GM21723 (cell line): ENCODE measurements at regions not wholly inside any gene's neighbourhood (a gene's known extent, or its start where the extent isn't known, plus 50 kb on each side); places are given as distances from the start of the nearest gene placed in this dataset.

Experiments used
- ATAC-seq: cut with Tn5 transposase; IDR thresholded peaks from one replicate; pipeline ENCODE4 v1.9.1; 2021; ENCODE audit warnings: mild to moderate bottlenecking, moderate library complexity; ENCODE audit not compliant: unreplicated experiment

DNA sequence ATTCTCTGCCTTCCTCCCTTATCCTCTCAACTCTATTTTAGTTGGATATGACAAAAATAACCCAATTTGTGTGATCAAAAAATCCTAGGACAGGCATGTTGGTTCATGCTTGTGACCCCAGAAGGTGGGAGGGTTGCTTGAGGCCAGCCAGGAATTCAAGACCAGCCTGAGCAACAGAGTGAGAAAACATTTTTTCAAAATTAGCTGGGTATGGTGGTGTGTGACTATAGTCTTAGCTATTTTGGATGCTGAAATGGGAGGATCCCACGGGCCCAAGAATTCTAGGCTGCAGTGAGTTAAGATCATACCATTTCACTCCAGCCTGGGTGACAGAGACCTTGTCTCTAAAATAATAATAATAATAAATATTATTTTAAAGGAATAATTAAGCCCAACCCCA lies 1383.1 kb upstream of the ADGRL2 start:
- no peak for ATAC-seq

DNA sequence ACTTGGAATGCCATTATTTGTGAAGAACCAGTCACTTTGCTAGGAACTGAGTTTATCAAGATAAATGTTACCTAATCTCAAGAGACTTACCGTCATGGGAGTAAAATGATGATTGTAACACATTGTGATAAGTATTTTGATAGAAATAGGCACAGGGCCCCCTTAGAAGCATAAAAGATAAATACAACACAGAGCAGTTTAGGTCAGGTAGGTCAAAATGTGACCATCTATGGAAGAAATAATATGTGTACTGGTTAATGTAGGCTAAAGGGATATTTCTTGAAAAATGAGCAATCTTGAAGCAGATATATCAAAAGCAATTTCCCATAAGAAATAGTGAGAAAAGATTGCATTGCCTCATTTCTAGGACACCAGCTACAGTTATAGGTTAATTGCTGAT lies 1386.8 kb upstream of the ADGRL2 start:
- ATAC-seq = no peak

DNA sequence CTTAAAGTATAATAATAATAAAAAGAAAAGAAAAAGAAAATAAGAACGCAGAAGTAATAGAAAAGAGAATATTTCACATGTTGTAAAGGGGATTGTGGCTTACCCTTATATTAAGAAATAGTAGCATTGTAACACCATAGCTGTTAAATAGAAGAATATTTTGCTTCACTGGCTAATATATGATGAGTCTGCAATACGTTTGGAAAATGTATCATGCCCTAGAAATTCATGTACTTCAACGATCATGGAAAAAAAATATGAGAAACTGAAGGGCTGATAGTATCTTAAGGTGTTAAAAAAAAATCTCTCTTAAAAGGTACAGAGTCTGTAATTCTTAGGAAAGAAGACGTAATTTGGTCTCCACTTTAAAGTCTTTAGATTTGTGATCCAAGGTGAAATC lies 1390.5 kb upstream of the ADGRL2 start:
- no peak for ATAC-seq

DNA sequence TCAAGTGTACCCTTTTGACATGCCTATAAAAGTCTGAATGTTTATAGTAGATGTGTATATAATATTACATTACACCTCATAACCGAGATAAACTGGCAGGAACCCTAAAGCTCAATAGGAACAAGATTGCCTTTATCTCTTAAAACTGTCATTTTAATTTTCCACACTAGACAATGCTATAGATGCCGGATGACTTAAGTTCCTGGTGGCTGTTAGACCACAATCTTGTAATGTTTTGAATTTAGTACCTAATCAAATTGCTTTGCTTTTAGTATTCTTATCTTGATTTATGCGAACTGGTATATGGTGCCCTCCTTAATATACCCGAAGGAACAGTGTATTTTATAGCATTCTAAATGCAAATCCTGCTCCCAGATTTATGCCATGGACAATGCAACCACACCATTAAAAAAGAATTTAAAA lies 1397.0 kb upstream of the ADGRL4 start:
- ATAC-seq = no peak

DNA sequence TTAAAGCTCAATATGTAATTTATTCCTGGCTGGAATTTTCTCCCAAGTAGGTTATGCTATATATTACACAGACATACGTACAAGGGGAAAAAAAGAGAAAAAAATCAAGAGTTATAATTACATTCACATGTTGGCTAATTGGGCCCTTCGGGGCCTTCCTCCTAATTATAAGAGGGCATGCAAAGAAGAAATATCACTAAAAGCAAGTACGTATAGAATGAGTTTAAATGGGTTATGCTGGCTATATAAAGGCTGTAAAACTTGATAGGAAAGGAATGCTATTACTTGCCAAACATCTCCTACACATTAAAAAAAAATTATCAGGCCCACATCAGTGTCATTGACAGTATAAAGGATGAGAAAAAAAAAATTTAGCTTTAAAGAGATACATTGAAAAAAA lies 1396.1 kb upstream of the ADGRL4 start:
- no peak for ATAC-seq

DNA sequence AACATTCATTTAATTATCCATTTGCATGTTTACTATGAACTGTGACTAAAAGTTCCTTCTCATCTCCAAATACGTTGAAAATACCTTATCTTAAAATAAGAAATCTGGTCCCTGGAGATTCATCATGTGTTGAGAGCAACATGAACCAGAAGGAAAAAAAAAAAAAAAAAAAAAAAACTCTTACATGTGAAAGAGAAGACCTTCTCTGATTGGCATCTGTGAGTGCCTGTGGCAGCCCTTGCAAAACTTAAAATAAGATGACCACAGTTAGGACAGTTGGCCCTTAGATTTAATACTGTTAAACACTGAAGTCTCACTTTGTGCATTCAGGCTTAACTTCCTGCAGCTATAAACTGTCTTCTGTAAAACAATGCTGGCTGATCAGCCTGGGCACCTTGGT lies 1395.2 kb upstream of the ADGRL4 start:
- ATAC-seq = no peak

DNA sequence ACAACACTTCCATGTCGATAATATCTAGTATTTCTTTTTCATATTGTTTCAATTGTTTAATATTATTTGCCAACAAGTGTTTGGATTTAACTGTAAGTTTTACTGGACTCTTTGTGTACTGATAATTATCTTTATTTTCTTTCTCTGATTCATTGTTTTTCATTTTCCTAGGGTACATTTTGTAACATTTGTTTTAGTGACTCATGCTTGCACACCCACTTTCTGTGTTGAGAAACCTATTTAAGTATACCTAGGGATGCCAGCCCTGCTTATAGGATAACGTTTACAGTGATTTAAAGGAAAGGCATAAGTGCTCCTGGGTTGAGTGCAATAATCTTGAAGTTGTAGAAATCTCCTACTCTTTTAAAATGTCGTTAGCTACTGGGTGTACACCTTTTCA lies 1386.0 kb upstream of the ADGRL4 start:
- ATAC-seq = no peak

DNA sequence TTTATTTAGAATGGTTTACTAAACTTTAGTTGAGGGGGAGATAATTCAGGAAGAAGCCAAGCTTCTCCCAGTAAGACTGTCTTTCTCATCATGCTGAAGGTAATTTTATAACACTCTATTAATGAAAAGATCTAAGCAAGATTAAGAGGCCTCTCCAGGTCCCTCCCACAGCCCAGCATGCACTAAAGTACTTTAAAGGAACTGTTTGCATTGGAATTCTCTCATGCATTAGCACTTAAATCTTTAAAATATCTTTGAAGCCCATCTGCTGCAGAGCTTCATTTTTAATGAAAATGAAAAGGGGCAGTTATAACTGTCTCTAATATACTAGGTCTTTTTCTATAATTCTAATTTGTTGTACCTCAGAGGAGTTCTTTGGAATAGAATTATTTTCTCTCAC lies 1379.1 kb upstream of the ADGRL4 start:
- ATAC-seq = no peak

DNA sequence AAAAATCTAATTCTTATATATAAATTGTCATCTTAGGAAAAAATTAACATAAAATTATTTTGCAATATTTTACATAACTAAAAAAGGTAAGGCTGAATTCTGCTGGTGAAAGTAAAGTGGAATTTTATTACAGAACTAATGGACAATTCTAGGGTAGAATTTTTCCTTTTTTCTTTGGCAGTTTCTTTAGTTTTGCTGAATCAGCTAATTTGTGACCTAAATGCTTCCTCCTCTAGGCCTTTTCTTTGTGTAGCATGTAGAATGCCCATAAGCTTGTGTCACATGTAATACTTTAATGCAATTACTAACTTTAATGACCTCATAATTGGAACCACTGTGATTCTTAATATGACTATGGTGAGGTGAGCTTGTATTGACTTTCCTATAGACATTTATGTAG lies 1378.4 kb upstream of the ADGRL4 start:
- ATAC-seq = no peak

DNA sequence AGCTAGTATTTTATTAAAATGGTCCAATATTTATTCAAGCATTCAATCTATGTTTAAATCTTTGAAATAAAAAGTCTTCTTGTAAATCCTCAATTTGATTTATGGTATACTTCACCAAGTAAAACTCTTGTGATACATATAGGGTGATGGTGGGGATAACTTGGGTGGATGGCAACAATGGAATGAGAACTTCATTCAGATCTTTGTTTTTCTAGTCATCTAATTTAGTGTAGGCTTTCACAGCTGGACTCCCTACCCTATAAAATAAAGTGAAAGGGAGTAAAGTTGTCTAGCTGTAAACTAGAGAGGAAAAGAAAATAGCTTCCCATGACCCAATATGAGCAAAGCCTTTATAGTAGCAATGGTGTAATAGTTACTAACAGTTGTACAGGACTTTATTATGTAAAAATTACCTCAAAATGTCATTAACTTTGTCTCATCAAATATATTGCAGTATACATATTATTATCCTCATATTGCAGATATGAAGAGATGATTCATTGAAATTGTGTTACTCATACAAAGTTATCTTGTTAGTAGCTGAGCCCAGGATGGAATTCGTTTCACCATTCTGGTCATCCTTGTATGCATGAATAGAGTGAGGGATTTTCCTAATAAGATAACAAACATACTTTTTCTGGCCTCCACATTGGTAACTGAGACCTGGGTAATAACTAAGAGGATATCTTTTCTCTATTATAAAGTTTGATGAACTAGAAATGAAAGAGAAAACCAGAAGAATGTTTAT lies 1377.7 kb upstream of the ADGRL4 start:
- no peak for ATAC-seq

DNA sequence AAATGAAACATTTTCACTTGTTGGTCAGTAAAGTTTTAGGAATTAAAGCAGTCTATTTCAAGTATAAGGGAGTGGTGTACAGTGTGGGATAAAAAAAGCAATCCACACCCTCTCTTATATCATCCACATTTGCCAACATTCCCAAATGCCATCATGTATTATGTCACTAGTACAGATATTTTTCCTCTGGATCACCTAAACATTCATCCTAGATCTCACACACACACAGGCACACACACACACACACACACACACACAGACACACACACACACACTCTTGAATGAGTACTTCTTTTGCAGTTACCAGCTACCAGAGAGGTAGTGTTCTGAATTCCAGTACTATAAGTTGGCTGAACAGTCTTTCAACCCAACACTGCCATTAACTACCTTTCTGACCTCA lies 1369.1 kb upstream of the ADGRL4 start:
- ATAC-seq = no peak

DNA sequence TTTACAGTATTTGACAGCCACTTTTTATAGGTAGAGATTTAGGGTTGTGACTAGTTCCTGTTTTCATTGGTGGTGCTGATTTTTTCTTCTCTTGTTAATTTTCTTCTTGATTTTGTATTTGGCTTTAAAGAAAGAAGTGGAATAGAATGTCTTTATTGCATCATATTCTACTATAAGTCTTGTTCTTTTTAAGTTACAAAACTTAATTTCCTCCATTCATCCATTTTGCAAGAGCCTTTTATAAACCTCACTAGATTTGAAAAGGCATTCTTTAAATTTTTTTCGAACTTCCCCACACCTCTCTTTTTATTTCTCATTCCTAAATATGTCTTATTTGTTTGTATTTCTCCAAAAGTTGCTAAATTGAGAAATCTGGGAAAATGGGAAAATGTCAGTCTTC lies 1368.6 kb upstream of the ADGRL4 start:
- no peak for ATAC-seq

DNA sequence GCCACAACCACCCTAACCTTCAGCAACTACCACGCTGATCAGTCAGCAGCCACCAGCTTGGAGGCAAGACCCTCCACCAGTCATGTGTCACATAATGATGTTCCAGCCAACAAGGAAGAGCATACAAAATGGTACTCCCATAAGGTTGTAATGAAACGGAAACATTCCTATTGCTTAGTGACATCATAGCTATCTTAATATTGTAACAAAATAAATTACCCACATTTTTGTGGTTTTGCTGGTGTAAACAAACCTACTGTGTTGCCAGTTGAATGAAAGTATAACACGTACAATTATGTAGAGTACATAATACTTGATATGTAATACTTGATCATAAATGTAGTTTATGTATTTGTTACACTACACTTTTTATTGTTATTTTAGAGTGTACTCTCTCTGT lies 1363.2 kb upstream of the ADGRL4 start:
- ATAC-seq = no peak

DNA sequence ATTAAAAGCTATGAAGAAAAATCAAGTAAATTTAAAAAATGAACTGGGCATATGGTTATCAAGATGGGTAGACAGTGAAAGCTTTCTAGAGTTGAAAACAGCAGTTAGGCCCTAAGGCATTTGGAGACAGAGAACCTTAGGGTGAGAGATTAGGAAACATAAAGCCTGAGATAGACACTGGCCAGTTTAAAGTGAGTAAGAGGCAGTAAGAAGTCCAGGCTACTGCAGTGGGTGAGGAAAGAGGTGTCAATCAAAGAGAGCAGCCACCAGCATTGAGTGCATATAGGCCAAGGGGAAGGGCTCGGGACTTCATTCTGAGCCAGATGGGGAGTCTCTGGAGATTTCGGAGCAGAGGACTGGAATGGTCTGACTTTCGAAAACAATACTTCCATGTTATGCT lies 1360.5 kb upstream of the ADGRL4 start:
- ATAC-seq = no peak

DNA sequence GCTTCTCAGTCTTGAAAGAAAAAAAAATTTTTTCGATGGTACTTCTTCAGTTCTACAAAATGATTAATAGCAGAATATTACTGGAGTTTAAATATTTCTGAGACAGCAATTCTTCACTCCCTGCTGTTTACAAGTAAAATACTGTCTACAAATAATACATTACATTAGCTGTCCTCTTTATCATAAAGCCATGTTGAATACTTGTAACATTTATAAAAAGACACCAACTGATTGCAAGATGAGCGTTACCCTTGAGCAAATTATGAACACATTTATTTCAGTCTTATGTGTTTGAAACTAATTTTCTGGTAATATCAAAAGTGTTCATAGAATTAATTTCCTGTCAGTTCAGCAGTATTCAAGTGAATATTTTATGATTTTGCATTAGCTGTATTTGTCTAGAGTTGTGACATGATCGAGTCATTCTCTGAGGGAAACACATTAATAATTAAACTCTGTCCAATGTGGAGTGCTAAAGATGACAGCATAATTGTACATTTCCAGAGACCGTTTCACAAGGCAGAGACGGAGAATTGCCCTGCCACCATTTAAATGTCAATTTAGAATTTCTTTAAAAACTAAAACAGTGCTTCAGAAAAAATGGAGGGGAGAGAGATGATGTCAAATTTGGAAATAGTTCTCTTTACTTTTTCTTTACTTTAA lies 1359.0 kb upstream of the ADGRL4 start:
- ATAC-seq = no peak

DNA sequence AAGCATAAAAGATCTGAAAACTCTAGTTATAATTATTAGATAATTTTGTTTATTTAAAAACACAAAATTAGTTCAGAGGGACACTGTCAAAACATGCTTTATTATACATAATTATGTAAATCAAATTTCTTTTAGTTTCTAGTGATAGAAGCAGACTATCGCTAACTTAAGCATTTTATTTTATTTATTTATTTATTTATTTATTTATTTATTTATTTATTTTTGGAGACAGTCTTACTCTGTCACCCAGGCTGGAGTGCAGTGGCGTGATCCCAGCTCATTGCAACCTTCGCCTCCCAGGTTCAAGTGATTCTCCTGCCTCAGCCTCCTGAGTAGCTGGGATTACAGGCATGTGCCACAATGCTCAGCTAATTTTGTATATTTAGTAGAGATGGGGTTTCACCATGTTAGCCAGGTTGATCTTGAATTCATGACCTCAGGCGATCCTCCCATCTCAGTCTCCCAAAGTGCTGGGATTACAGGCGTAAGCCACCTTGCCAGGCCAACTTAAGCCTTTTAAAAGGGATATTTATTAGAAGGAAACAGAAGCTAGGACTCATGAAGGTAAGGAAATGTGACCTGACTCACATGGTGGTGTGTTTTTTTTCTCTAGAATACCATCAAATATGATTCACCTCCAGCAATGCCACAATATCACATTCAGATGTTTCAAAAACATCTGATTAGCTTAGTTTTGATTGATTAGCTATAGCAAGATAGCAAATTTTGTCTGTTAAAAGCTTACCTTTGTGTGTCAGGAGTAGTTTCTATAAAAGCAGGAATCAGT lies 1357.4 kb upstream of the ADGRL4 start:
- ATAC-seq = no peak

DNA sequence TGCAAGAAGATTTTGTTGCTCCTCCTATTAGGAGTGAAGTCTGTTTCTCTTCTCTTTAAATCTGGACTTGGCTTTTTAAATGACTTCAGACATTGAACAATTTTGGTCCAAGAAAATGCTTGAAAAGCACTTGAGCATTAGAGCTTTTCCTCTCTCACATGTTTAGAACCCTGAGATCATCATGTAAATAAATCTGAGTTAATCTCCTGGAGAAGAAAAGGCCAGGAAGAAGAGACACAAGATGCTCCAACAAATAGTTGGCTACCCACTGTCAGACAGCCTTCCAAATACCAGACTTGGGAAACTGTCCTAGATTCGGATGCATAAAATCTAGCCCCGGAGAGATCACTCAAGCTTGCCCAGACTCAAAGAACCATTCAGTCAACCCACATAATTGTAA lies 1353.1 kb upstream of the ADGRL4 start:
- ATAC-seq = no peak

DNA sequence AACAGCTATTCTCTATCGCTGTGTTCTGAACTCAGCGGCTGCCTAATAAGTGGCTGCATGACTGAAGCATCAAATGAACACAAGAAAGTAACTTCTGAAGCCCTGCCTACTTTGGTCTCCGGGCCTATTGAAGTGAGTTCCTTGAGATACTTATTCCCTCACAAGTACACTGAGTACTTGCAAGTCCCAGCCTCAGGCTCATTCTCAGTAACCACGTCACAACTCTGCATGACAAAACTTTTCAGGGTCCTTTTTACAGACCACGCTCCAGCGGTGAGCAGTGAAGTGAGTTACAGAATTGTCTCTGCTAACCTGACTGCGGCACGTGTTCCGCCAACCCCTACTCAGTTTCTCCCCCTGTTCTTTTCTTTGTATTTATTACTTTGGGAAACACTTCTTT lies 1342.7 kb upstream of the ADGRL4 start:
- ATAC-seq = no peak

DNA sequence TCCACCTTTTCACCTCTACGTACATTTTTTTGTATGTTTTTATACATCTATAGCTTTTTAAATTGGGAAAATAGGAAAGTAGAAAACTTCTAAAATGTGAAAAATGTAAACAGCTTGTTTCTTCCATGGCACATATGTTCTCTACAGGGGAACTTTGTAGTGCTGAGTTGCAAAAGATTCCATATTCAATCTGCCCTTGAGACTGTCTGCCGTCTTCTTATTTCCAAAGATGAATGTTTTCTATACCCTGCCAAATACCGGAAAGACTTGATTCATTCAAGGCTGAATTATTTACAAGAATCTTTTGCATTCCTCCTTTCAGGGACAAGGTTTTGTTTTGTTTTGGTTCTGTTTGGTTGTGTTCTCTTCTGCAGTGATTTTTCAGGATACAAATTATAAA lies 1334.5 kb upstream of the ADGRL4 start:
- ATAC-seq = no peak

DNA sequence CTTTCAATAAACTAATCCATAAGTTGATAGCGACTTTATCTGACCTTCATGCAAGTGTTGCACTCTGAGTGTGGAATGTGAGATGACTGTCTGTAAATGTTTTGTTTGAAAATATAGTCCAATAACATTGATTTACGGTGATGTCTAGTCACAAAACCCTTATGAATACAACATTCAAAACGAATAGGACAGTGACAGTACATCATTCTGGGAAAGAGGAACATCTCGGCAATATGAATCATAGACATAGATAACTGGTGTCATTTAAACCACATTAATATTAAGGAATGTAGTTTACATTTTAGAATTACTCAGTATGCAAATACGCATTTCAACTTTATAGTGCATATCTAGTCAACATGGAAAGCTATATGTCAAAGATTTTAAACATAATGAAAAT lies 1311.6 kb upstream of the ADGRL4 start:
- ATAC-seq = no peak

DNA sequence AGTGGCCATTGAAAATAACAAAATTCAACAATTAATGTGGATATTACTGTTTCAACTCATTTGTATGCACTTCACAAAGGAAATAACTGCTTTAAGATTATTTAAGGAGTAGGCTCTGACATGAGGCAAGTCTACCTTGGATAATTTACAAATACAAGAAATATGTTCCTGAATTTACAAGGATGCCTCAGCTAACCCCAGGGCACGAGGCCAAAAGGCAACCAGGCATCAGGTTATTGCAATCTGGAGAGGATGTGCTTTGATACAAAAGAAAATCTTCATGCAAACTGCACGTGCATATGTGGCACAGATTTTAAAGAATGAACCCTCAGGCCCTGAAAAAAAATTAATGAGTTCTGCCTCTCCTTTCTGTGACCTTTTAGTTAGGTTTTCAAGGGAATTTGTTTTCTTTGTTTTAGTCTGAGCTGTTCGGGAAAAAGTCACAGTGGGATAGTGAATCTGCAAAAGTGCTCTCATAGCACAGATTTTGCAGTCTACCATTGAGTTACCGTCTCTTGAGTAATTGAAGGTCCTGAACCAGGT lies 1304.2 kb upstream of the ADGRL4 start:
- ATAC-seq = no peak

DNA sequence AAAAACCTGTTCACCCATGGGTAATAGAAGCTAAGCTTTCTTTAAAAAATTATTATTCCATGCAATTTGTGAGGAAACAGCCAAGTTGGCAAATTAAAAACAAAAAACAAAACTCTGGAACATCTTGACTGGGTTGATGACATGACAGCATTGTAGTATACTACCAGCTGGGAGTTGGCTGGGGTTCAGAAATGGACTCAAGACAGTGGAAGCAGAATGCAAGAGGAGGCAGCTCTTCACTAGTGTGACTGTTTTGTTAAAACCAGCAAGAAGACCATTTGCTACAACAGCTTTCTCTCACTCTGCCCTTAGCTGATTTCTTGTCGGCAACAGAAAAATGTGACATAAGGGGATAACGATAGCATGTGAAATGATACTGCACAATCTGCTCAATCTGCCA lies 1298.9 kb upstream of the ADGRL4 start:
- no peak for ATAC-seq
